ENCODE measurements at regions not wholly inside any gene's neighbourhood (a gene's known extent, or its start where the extent isn't known, plus 50 kb on each side); places are given as distances from the start of the nearest gene placed in this dataset.
A peak's percentile ranks its signal among the peaks of the same experiment; 100 is the strongest.

DNA sequence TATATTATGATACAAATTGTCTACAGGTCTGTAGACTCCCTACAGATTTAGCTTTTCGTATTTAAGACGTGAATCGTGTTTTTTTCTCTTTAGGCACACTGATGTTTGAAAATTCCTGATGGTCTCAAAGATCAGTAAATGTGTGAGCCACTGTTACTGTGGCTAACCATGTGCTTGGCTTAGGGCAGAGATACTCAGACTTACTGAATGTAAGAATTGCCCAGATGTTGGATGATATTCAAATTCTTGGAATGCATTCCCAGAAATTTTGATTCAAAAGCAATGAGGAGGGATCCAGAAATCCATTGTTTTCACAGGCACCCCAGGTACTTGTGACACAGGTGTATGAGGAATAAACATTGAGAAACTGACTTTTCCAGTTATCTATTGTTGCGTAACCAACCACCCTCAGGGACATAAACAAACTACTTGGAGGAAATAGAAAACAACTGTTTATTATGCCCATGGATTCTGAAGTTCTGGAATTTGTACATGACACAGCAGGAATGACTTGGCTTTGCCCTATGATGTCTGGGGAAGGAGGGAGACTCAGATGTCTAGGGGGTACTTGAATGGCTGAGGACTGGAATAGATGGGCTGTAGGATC, 339.6 kb upstream of the CITED2 start:
- Histone ChIP-seq H2AFZ (no peak overlapping the region), H3K9me3 (ENCODE audit: low read depth) (no peaks in the 10 kb centered on the region), H3K36me3 (replicated peaks; ENCODE audit: insufficient read depth, low read depth) (no peaks in the 10 kb centered on the region), H3K79me2 (no peaks in the 10 kb centered on the region), H3K27ac (no peak overlapping the region), H3K9me2 (replicated peaks; ENCODE audit: insufficient read depth) (no peaks in the 10 kb centered on the region), H3K27me3 (no peaks in the 10 kb centered on the region), H3K4me3 (no peak overlapping the region), H3K4me1 (ENCODE audit: insufficient read depth) (peaks cover 10% of the 10 kb centered on the region), H3K4me2 (no peak overlapping the region), H4K20me1 (ENCODE audit: insufficient read depth, poor library complexity, severe bottlenecking) (no peaks in the 10 kb centered on the region)
- WGBS (ENCODE audit: low lambda C conversion rate, missing lambda C conversion rate): 84% methylated on average over 4 of the region's 4 CpGs
- TF ChIP-seq EZH2 (IDR thresholded peaks at IDR 0.05; ENCODE audit: borderline replicate concordance): no peak
- TF ChIP-seq EZH2phosphoT487 (IDR thresholded peaks at IDR 0.05; ENCODE audit: low read depth, severe bottlenecking, unreplicated experiment): no peak
- TF ChIP-seq, protein P1, sequence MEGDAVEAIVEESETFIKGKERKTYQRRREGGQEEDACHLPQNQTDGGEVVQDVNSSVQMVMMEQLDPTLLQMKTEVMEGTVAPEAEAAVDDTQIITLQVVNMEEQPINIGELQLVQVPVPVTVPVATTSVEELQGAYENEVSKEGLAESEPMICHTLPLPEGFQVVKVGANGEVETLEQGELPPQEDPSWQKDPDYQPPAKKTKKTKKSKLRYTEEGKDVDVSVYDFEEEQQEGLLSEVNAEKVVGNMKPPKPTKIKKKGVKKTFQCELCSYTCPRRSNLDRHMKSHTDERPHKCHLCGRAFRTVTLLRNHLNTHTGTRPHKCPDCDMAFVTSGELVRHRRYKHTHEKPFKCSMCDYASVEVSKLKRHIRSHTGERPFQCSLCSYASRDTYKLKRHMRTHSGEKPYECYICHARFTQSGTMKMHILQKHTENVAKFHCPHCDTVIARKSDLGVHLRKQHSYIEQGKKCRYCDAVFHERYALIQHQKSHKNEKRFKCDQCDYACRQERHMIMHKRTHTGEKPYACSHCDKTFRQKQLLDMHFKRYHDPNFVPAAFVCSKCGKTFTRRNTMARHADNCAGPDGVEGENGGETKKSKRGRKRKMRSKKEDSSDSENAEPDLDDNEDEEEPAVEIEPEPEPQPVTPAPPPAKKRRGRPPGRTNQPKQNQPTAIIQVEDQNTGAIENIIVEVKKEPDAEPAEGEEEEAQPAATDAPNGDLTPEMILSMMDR (IDR thresholded peaks at IDR 0.05; ENCODE audit: poor library complexity): no peak
- DNase-seq (ENCODE audit: low spot score): peak; percentile 12

DNA sequence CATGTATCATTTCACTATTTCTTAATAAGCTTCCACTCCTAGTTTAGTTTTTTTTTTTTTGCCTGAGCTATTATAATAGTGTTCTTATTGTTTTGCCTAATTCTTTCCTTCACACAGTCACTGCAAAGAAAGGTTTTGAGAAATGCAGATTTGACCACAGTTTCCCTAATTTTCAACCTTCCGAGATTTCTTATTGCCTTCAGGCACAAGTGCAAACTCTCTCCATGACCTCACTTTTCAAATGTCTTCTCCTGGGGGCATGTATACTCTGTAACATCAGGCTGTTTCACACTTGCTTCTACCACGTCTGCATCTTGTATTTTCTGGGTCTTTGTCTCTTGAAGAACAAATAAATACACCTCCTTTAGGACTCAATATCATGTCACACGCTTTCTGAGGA, 339.0 kb upstream of the CITED2 start:
- H3K9me3 ChIP-seq (ENCODE audit: low read depth): no peaks in the 10 kb centered on the region
- H2AFZ ChIP-seq: no peak overlapping the region
- no peak overlapping the region for H3K27ac ChIP-seq
- H3K27me3 ChIP-seq: no peaks in the 10 kb centered on the region
- H4K20me1 ChIP-seq (ENCODE audit: insufficient read depth, poor library complexity, severe bottlenecking): no peaks in the 10 kb centered on the region
- TF ChIP-seq, protein P1 (IDR thresholded peaks at IDR 0.05; ENCODE audit: poor library complexity): no peak
- TF ChIP-seq EZH2 (IDR thresholded peaks at IDR 0.05; ENCODE audit: borderline replicate concordance): no peak
- TF ChIP-seq EZH2phosphoT487 (IDR thresholded peaks at IDR 0.05; ENCODE audit: low read depth, severe bottlenecking, unreplicated experiment): no peak
- H3K36me3 ChIP-seq (replicated peaks; ENCODE audit: insufficient read depth, low read depth): no peaks in the 10 kb centered on the region
- 81% methylated on average over 3 of the region's 3 CpGs for WGBS (ENCODE audit: low lambda C conversion rate, missing lambda C conversion rate)
- peaks cover 14% of the 10 kb centered on the region for H3K4me1 ChIP-seq (ENCODE audit: insufficient read depth)
- no peak for DNase-seq (ENCODE audit: low spot score)
- no peak overlapping the region for H3K4me3 ChIP-seq
- H3K9me2 ChIP-seq (replicated peaks; ENCODE audit: insufficient read depth): no peaks in the 10 kb centered on the region
- no peaks in the 10 kb centered on the region for H3K79me2 ChIP-seq
- no peak overlapping the region for H3K4me2 ChIP-seq

DNA sequence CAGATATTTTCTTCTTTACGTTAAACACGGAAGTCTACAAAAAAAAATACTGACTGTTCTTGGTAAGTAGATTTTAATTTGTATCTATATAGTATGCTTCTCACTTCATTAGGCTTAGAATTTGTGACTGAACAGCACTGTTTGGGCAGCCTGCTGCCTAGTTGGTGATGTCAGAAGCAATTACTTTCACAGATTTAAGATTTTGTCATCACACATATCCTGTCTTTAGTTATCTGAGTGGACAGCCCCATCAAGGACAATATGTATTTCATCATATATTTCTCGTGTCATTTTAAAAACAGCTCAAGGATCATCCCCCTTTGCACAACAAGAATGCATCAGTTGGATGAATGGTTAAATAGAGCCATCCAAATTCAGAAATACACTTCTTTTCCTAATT, 338.4 kb upstream of the CITED2 start:
- no peak overlapping the region for H3K4me3 ChIP-seq
- H3K36me3 ChIP-seq (replicated peaks; ENCODE audit: insufficient read depth, low read depth): no peaks in the 10 kb centered on the region
- no peaks in the 10 kb centered on the region for H3K9me2 ChIP-seq (replicated peaks; ENCODE audit: insufficient read depth)
- H3K27ac ChIP-seq: no peak overlapping the region
- H4K20me1 ChIP-seq (ENCODE audit: insufficient read depth, poor library complexity, severe bottlenecking): no peaks in the 10 kb centered on the region
- no peak overlapping the region for H2AFZ ChIP-seq
- H3K4me1 ChIP-seq (ENCODE audit: insufficient read depth): peaks cover 20% of the 10 kb centered on the region
- no peak for DNase-seq (ENCODE audit: low spot score)
- H3K79me2 ChIP-seq: no peaks in the 10 kb centered on the region
- no peak overlapping the region for H3K4me2 ChIP-seq
- TF ChIP-seq, protein P1 (IDR thresholded peaks at IDR 0.05; ENCODE audit: poor library complexity): no peak
- TF ChIP-seq EZH2 (IDR thresholded peaks at IDR 0.05; ENCODE audit: borderline replicate concordance): no peak
- no peak for TF ChIP-seq EZH2phosphoT487 (IDR thresholded peaks at IDR 0.05; ENCODE audit: low read depth, severe bottlenecking, unreplicated experiment)
- H3K27me3 ChIP-seq: no peaks in the 10 kb centered on the region
- 90% methylated on average over 3 of the region's 3 CpGs for WGBS (ENCODE audit: low lambda C conversion rate, missing lambda C conversion rate)
- no peaks in the 10 kb centered on the region for H3K9me3 ChIP-seq (ENCODE audit: low read depth)

Data from hepatocyte (in vitro differentiated cells).